Breast epithelium (tissue), 3 donors: ENCODE measurements at regions not wholly inside any gene's neighbourhood (a gene's known extent, or its start where the extent isn't known, plus 50 kb on each side); places are given as distances from the start of the nearest gene placed in this dataset.

Source experiments
- POLR2A ChIP-seq: fragments of 450-650 bp; IDR thresholded peaks from one replicate; pipeline ENCODE4 v1.6.1; 2016; ENCODE audit warnings: antibody characterized with exemption, mild to moderate bottlenecking, moderate library complexity
- POLR2AphosphoS5 ChIP-seq, 3 donors: sonication (generic); formaldehyde crosslinking; IDR thresholded peaks; one replicate each; pipeline ENCODE4 v1.6.1; 2017; ENCODE audit warnings: antibody characterized with exemption in 3 of 3
- TF ChIP-seq, protein P1 (sequence below), 3 donors: fragments of 450-650 bp; IDR thresholded peaks; one replicate each; pipeline ENCODE4 v1.5.1; 2016 to 2017; ENCODE audit warnings: antibody characterized with exemption in 3 of 3, mild to moderate bottlenecking in 3 of 3, moderate library complexity in 3 of 3

GRCh38 chr1:113211467-113211866 is 138.5 kb downstream of the LRIG2 start:
- TF ChIP-seq, protein P1, sequence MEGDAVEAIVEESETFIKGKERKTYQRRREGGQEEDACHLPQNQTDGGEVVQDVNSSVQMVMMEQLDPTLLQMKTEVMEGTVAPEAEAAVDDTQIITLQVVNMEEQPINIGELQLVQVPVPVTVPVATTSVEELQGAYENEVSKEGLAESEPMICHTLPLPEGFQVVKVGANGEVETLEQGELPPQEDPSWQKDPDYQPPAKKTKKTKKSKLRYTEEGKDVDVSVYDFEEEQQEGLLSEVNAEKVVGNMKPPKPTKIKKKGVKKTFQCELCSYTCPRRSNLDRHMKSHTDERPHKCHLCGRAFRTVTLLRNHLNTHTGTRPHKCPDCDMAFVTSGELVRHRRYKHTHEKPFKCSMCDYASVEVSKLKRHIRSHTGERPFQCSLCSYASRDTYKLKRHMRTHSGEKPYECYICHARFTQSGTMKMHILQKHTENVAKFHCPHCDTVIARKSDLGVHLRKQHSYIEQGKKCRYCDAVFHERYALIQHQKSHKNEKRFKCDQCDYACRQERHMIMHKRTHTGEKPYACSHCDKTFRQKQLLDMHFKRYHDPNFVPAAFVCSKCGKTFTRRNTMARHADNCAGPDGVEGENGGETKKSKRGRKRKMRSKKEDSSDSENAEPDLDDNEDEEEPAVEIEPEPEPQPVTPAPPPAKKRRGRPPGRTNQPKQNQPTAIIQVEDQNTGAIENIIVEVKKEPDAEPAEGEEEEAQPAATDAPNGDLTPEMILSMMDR (IDR thresholded peaks at IDR 0.05), result no peak
- TF ChIP-seq POLR2AphosphoS5 (IDR thresholded peaks at IDR 0.05) (no peak), POLR2A (no peak)
